ENCODE measurements at regions not wholly inside any gene's neighbourhood (a gene's known extent, or its start where the extent isn't known, plus 50 kb on each side); places are given as distances from the start of the nearest gene placed in this dataset.

DNA sequence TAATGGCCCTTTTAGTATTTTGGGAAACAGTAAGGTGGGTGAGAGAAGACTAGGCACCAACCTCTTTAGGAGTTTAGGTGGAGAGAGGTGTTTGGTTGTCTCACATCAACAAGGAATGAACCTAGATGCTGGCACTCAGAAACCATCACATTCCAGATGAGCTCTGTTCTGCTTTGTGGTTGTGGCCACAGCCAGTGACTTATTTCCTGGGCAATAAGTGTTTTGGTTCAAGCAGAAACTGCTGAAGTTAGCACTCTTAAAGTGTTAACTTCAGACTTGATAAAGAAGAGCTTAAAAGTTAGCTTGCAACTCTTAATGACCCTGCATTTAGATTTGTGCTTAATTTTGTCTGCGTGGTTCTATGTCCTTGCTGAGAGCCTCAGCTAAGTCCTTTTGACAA is 929.2 kb downstream of the SLC4A3 start:
- no peak for TF ChIP-seq POLR2A (IDR thresholded peaks at IDR 0.05; ENCODE audit: low read depth, low read length)
- no peak for TF ChIP-seq POLR2AphosphoS5 (IDR thresholded peaks at IDR 0.05; ENCODE audit: low read depth, low read length)
- no peak for TF ChIP-seq TAF1 (IDR thresholded peaks at IDR 0.05; ENCODE audit: low read depth, low read length)
- TF ChIP-seq SPI1 (IDR thresholded peaks at IDR 0.05; ENCODE audit: low read depth, low read length): no peak
